Tibial nerve (tissue), 4 donors: ENCODE measurements at regions not wholly inside any gene's neighbourhood (a gene's known extent, or its start where the extent isn't known, plus 50 kb on each side); places are given as distances from the start of the nearest gene placed in this dataset.

Experiments
- DNase-seq, 2 donors: peaks; one replicate each; pipeline ENCODE4 v3.0.0-alpha.2; 2019; ENCODE audit warnings: low spot score in 2 of 2
- H3K27ac ChIP-seq, 4 donors: fragments of 200-600 bp; sonication (generic) in 3 of 4; one replicate each; pipeline ENCODE4 v1.5.1; 2017 to 2019; ENCODE audit warnings: mild to moderate bottlenecking in 1 of 4
- H3K27me3 ChIP-seq, 2 donors: fragments of 200-600 bp; sonication (generic) in 1 of 2; one replicate each; pipeline versions ENCODE4 v1.5.1 to v1.6.0; 2017 to 2019
- H3K36me3 ChIP-seq, 3 donors: fragments of 200-600 bp; sonication (generic); one replicate each; pipeline ENCODE4 v1.5.1; 2018 to 2019
- H3K4me1 ChIP-seq, 4 donors: fragments of 200-600 bp; sonication (generic) in 3 of 4; one replicate each; pipeline ENCODE4 v1.5.1; 2017 to 2019
- H3K4me3 ChIP-seq, 4 donors: fragments of 200-600 bp; sonication (generic) in 3 of 4; one replicate each; pipeline ENCODE4 v1.5.1; 2017 to 2019; ENCODE audit warnings: mild to moderate bottlenecking in 1 of 4, moderate library complexity in 1 of 4
- H3K9me3 ChIP-seq, 4 donors: fragments of 200-600 bp; sonication (generic) in 3 of 4; one replicate each; pipeline ENCODE4 v1.5.1; 2017 to 2019
- CTCF ChIP-seq, 5 experiments: fragments of 200-600 bp in 3 of 5; fragments of 450-650 bp in 2 of 5; sonication (generic) in 3 of 5; IDR thresholded peaks; one replicate each; pipeline ENCODE4 v1.5.1; 2016 to 2019; ENCODE audit warnings: antibody characterized with exemption in 5 of 5, mild to moderate bottlenecking in 3 of 5, moderate library complexity in 2 of 5
- EP300 ChIP-seq, 2 donors: sonication (generic); formaldehyde crosslinking; IDR thresholded peaks; one replicate each; pipeline ENCODE4 v1.6.1; 2017; ENCODE audit warnings: antibody characterized with exemption in 2 of 2, mild to moderate bottlenecking in 1 of 2
- POLR2A ChIP-seq, 2 donors: fragments of 450-650 bp; IDR thresholded peaks; one replicate each; pipeline ENCODE4 v1.6.1; 2017; ENCODE audit warnings: antibody characterized with exemption in 2 of 2, mild to moderate bottlenecking in 2 of 2, moderate library complexity in 2 of 2
- WGBS, 2 donors: methylation state at CpG; one replicate each; pipeline ENCODE4 v1.1.5; 2018; 5-methylcytosine and 5-hydroxymethylcytosine counted together

GRCh38 chr18:44149706-44150105 lies 531.0 kb upstream of the SETBP1 start:
- H3K9me3 ChIP-seq, result no peaks in the 10 kb centered on the region
- DNase-seq, result no peak
- H3K36me3 ChIP-seq, result no peaks in the 10 kb centered on the region
- no peak overlapping the region for H3K27ac ChIP-seq
- H3K27me3 ChIP-seq, result no peaks in the 10 kb centered on the region
- TF ChIP-seq EP300 (IDR thresholded peaks at IDR 0.05), result no peak
- H3K4me1 ChIP-seq, result no peaks in the 10 kb centered on the region
- WGBS, 2 donors, result 79 to 83% methylated on average over 1 of the region's 1 CpG
- H3K4me3 ChIP-seq, result no peak overlapping the region

GRCh38 chr18:44153981-44154380 lies 526.7 kb upstream of the SETBP1 start:
- 47 to 66% methylated on average over 2 of the region's 2 CpGs for WGBS, 2 donors
- no peaks in the 10 kb centered on the region for H3K9me3 ChIP-seq
- no peak overlapping the region for H3K4me3 ChIP-seq
- no peak for DNase-seq
- H3K27me3 ChIP-seq, result no peaks in the 10 kb centered on the region
- TF ChIP-seq EP300 (IDR thresholded peaks at IDR 0.05), result no peak
- TF ChIP-seq CTCF (IDR thresholded peaks at IDR 0.05), result no peak
- no peak for TF ChIP-seq POLR2A (IDR thresholded peaks at IDR 0.05)
- H3K4me1 ChIP-seq, result no peaks in the 10 kb centered on the region
- no peak overlapping the region for H3K27ac ChIP-seq
- no peaks in the 10 kb centered on the region for H3K36me3 ChIP-seq

GRCh38 chr18:44156126-44156525 lies 524.6 kb upstream of the SETBP1 start:
- no peaks in the 10 kb centered on the region for H3K9me3 ChIP-seq
- H3K27ac ChIP-seq, result no peak overlapping the region
- DNase-seq, result no peak
- no peaks in the 10 kb centered on the region for H3K27me3 ChIP-seq
- no peak overlapping the region for H3K4me3 ChIP-seq
- TF ChIP-seq EP300 (IDR thresholded peaks at IDR 0.05), result no peak
- no peak for TF ChIP-seq POLR2A (IDR thresholded peaks at IDR 0.05)
- TF ChIP-seq CTCF (IDR thresholded peaks at IDR 0.05), result no peak
- no peaks in the 10 kb centered on the region for H3K36me3 ChIP-seq
- 42 to 52% methylated on average over 3 of the region's 3 CpGs for WGBS, 2 donors
- no peaks in the 10 kb centered on the region for H3K4me1 ChIP-seq

- peaks cover 0 to 2% (median 0%) of the 10 kb centered on the region in 4 donors for H3K9me3 ChIP-seq
- no peak for DNase-seq
- H3K4me3 ChIP-seq, result no peak overlapping the region
- no peaks in the 10 kb centered on the region for H3K27me3 ChIP-seq
- H3K36me3 ChIP-seq, result no peaks in the 10 kb centered on the region
- H3K27ac ChIP-seq, result no peak overlapping the region
- 69 to 73% methylated on average over 7 of the region's 7 CpGs for WGBS, 2 donors
- TF ChIP-seq CTCF (IDR thresholded peaks at IDR 0.05), result no peak
- TF ChIP-seq POLR2A (IDR thresholded peaks at IDR 0.05), result no peak
- no peak for TF ChIP-seq EP300 (IDR thresholded peaks at IDR 0.05)
- no peaks in the 10 kb centered on the region for H3K4me1 ChIP-seq
Measured at GRCh38 chr18:44156776-44157335, 523.8 kb upstream of the SETBP1 start.

- DNase-seq, result no peak
- no peak overlapping the region for H3K27ac ChIP-seq
- H3K4me1 ChIP-seq, result no peaks in the 10 kb centered on the region
- no peaks in the 10 kb centered on the region for H3K27me3 ChIP-seq
- no peaks in the 10 kb centered on the region for H3K36me3 ChIP-seq
- no peak for TF ChIP-seq POLR2A (IDR thresholded peaks at IDR 0.05)
- no peak for TF ChIP-seq EP300 (IDR thresholded peaks at IDR 0.05)
- TF ChIP-seq CTCF (IDR thresholded peaks at IDR 0.05), result no peak
- H3K9me3 ChIP-seq, result no peaks in the 10 kb centered on the region
- 87 to 94% methylated on average over 1 of the region's 1 CpG for WGBS, 2 donors
- no peak overlapping the region for H3K4me3 ChIP-seq
Measured at GRCh38 chr18:44170208-44170880, 510.3 kb upstream of the SETBP1 start.
